SU-DHL-6 (cell line): ENCODE measurements at regions not wholly inside any gene's neighbourhood (a gene's known extent, or its start where the extent isn't known, plus 50 kb on each side); places are given as distances from the start of the nearest gene placed in this dataset.

Experiments used
- CTCF ChIP-seq: fragments of 200-600 bp; sonication (generic); IDR thresholded peaks from one replicate; pipeline ENCODE4 v1.5.1; 2017; ENCODE audit warnings: antibody characterized with exemption, mild to moderate bottlenecking, low read length, moderate library complexity; ENCODE audit not compliant: insufficient read depth, poor library complexity, severe bottlenecking
- EZH2phosphoT487 ChIP-seq: fragments of 200-600 bp; sonication (generic), shearing (Covaris generic); conservative IDR thresholded peaks from 2 replicates; pipeline ENCODE4 v1.6.1; 2018; ENCODE audit warnings: mild to moderate bottlenecking, antibody characterized with exemption, low read length, moderate library complexity, mixed read lengths

DNA sequence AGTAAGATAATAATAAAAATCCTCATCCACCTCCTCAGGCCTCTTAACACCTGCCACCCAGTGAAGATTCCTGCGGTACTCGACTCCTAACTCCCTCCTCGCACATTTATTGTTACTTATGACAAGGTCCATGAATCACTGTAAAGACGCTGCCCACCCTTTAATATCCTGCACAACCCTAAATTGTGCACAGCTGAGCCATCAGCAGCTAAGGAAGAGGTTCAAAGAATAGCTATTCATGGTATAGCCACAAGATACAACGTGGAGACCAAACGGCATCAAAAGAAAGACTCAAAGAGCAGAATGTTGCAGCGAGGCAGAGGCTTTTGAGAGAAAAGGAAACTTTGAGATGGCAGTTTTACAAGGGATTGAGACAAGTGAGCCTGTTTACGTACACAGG lies 266.3 kb downstream of the SATB2 start:
- no peak for TF ChIP-seq CTCF
- TF ChIP-seq EZH2phosphoT487: no peak
